Vagina (tissue), 2 donors: ENCODE measurements at regions not wholly inside any gene's neighbourhood (a gene's known extent, or its start where the extent isn't known, plus 50 kb on each side); places are given as distances from the start of the nearest gene placed in this dataset.

Experiments used
- DNase-seq, 2 donors: peaks; one replicate each; pipeline ENCODE4 v3.0.0-alpha.2; 2017; ENCODE audit errors: extremely low spot score in 2 of 2
- H3K27ac ChIP-seq: fragments of 200-600 bp; sonication (generic); one replicate; pipeline ENCODE4 v1.5.1; 2019
- H3K27me3 ChIP-seq: fragments of 200-600 bp; sonication (generic); one replicate; pipeline ENCODE4 v1.5.1; 2019
- H3K36me3 ChIP-seq, 2 donors: fragments of 200-600 bp; sonication (generic); one replicate each; pipeline ENCODE4 v1.5.1; 2017 to 2019
- H3K4me1 ChIP-seq: fragments of 200-600 bp; sonication (generic); one replicate; pipeline ENCODE4 v1.5.1; 2019
- H3K4me3 ChIP-seq, 2 donors: fragments of 200-600 bp; sonication (generic); 1 replicate in 1 of 2; 2 replicates in 1 of 2; pipeline ENCODE4 v1.5.1; 2016 to 2019
- H3K9me3 ChIP-seq: fragments of 200-600 bp; sonication (generic); one replicate; pipeline ENCODE4 v1.5.1; 2019
- CTCF ChIP-seq, 3 experiments: fragments of 450-650 bp in 2 of 3; fragments of 200-600 bp in 1 of 3; sonication (generic) in 1 of 3; IDR thresholded peaks; one replicate each; pipeline ENCODE4 v1.5.1; 2017 to 2019; ENCODE audit warnings: antibody characterized with exemption in 3 of 3, mild to moderate bottlenecking in 2 of 3, moderate library complexity in 2 of 3
- POLR2A ChIP-seq, 2 donors: fragments of 450-650 bp; IDR thresholded peaks; one replicate each; pipeline ENCODE4 v1.6.1; 2017; ENCODE audit warnings: antibody characterized with exemption in 2 of 2, mild to moderate bottlenecking in 2 of 2, moderate library complexity in 2 of 2
- POLR2AphosphoS5 ChIP-seq, 2 donors: sonication (generic); formaldehyde crosslinking; IDR thresholded peaks; one replicate each; pipeline ENCODE4 v1.9.0; 2017; ENCODE audit warnings: antibody characterized with exemption in 2 of 2, mild to moderate bottlenecking in 2 of 2, low read depth in 1 of 2; ENCODE audit not compliant: insufficient read depth in 1 of 2
- intact Hi-C: fragments of 100-400 bp; cut with DNase I; formaldehyde crosslinking; loops from one replicate; pipeline ENCODE4 v1.15.1; 2023

GRCh38 chr2:236366397-236366796, 102.2 kb upstream of the ASB18 start:
- Histone ChIP-seq H3K27ac (no peak overlapping the region), H3K4me3 (no peak overlapping the region), H3K4me1 (no peaks in the 10 kb centered on the region), H3K27me3 (no peaks in the 10 kb centered on the region), H3K36me3 (no peaks in the 10 kb centered on the region), H3K9me3 (no peaks in the 10 kb centered on the region)
- no peak for TF ChIP-seq POLR2A (IDR thresholded peaks at IDR 0.05)
- TF ChIP-seq CTCF (IDR thresholded peaks at IDR 0.05): no peak
- no peak for TF ChIP-seq POLR2AphosphoS5 (IDR thresholded peaks at IDR 0.05; ENCODE audit: insufficient read depth in 1 of 2, low read depth in 1 of 2)
- intact Hi-C loops: no loop called here
- DNase-seq: peak; percentile 16 to 44

GRCh38 chr2:236367506-236368289, 103.5 kb upstream of the ASB18 start:
- no peaks in the 10 kb centered on the region for H3K27me3 ChIP-seq
- H3K9me3 ChIP-seq: no peaks in the 10 kb centered on the region
- H3K36me3 ChIP-seq: no peaks in the 10 kb centered on the region
- H3K27ac ChIP-seq: no peak overlapping the region
- H3K4me3 ChIP-seq: no peak overlapping the region
- DNase-seq: peak; percentile 60 to 91
- intact Hi-C loops: no loop called here
- H3K4me1 ChIP-seq: no peaks in the 10 kb centered on the region
- no peak for TF ChIP-seq CTCF (IDR thresholded peaks at IDR 0.05)
- no peak for TF ChIP-seq POLR2A (IDR thresholded peaks at IDR 0.05)
- TF ChIP-seq POLR2AphosphoS5 (IDR thresholded peaks at IDR 0.05; ENCODE audit: insufficient read depth in 1 of 2, low read depth in 1 of 2): no peak

GRCh38 chr2:236369661-236370062, 105.5 kb upstream of the ASB18 start:
- intact Hi-C loops: no loop called here
- DNase-seq: peak; percentile 47 to 55

GRCh38 chr2:236370847-236371409, 106.7 kb upstream of the ASB18 start:
- no peak for TF ChIP-seq POLR2AphosphoS5 (IDR thresholded peaks at IDR 0.05; ENCODE audit: insufficient read depth in 1 of 2, low read depth in 1 of 2)
- no peak for TF ChIP-seq POLR2A (IDR thresholded peaks at IDR 0.05)
- no peak for TF ChIP-seq CTCF (IDR thresholded peaks at IDR 0.05)
- Histone ChIP-seq H3K4me1 (no peaks in the 10 kb centered on the region), H3K4me3 (no peak overlapping the region), H3K36me3 (no peaks in the 10 kb centered on the region), H3K27me3 (no peaks in the 10 kb centered on the region), H3K27ac (no peak overlapping the region), H3K9me3 (no peaks in the 10 kb centered on the region)
- intact Hi-C loops: no loop called here
- DNase-seq: peak; percentile 47 to 67

More at GRCh38 chr2:236369661-236370062, 105.5 kb upstream of the ASB18 start:
- no peaks in the 10 kb centered on the region for H3K36me3 ChIP-seq
- H3K9me3 ChIP-seq: no peaks in the 10 kb centered on the region
- no peak overlapping the region for H3K4me3 ChIP-seq
- no peaks in the 10 kb centered on the region for H3K27me3 ChIP-seq
- H3K27ac ChIP-seq: no peak overlapping the region
- TF ChIP-seq POLR2AphosphoS5 (IDR thresholded peaks at IDR 0.05; ENCODE audit: insufficient read depth in 1 of 2, low read depth in 1 of 2) (no peak), POLR2A (IDR thresholded peaks at IDR 0.05) (no peak), CTCF (IDR thresholded peaks at IDR 0.05) (no peak)
- H3K4me1 ChIP-seq: no peaks in the 10 kb centered on the region

- Histone ChIP-seq H3K4me3 (no peak overlapping the region), H3K36me3 (no peaks in the 10 kb centered on the region), H3K27ac (no peak overlapping the region), H3K27me3 (no peaks in the 10 kb centered on the region), H3K9me3 (no peaks in the 10 kb centered on the region), H3K4me1 (no peaks in the 10 kb centered on the region)
- intact Hi-C loops: no loop called here
- peak in 1 of 2 donors; percentile 34 for DNase-seq
- TF ChIP-seq POLR2A (IDR thresholded peaks at IDR 0.05) (no peak), POLR2AphosphoS5 (IDR thresholded peaks at IDR 0.05; ENCODE audit: insufficient read depth in 1 of 2, low read depth in 1 of 2) (no peak), CTCF (IDR thresholded peaks at IDR 0.05) (no peak)
Observed at GRCh38 chr2:236375973-236376476, 111.8 kb upstream of the ASB18 start.
